IMR-90 (cell line): ENCODE measurements at regions not wholly inside any gene's neighbourhood (a gene's known extent, or its start where the extent isn't known, plus 50 kb on each side); places are given as distances from the start of the nearest gene placed in this dataset.

ENCODE experiments used
- ATAC-seq: fragments of 200-7000 bp; cut with Tn5 transposase; 2 replicates; pipeline ENCODE4 v1.9.1; 2020; ENCODE audit warnings: low read depth, mild to moderate bottlenecking, moderate library complexity
- BruUV-seq: library from RNA; stranded (reverse); fragments of 400-500 nt; replicated peaks from 2 replicates; lab custom pipeline; 2021; lab: Mats Ljungman, UMichigan
- CTCF ChIA-PET: fragments of 300-600 bp; formaldehyde crosslinking; extraction: SDS; loops from one replicate; lab custom pipeline; 2021; ENCODE audit warnings: antibody characterized with exemption; lab: Yijun Ruan, JAX
- POLR2A ChIA-PET: fragments of 300-600 bp; sonication (Branson Sonifier 250); formaldehyde crosslinking; loops from one replicate; lab custom pipeline; 2022; ENCODE audit warnings: antibody characterized with exemption; ENCODE audit not compliant: unreplicated experiment; lab: Charles Lee
- DNase-seq: peaks from one replicate; pipeline ENCODE4 v3.0.0; 2013
- H2AFZ ChIP-seq: replicated peaks from 2 replicates; pipeline ENCODE3; 2013; ENCODE audit warnings: low read length, mild to moderate bottlenecking; ENCODE audit not compliant: poor library complexity
- H2AK5ac ChIP-seq: 2 replicates; pipeline ENCODE4 v1.6.1; 2013; ENCODE audit warnings: low read depth, low read length, inconsistent platforms
- H2AK9ac ChIP-seq: replicated peaks from 2 replicates; pipeline ENCODE3; 2013; ENCODE audit warnings: mild to moderate bottlenecking, low read depth, low read length, moderate library complexity; ENCODE audit not compliant: poor library complexity
- H2BK120ac ChIP-seq: 2 replicates; pipeline ENCODE4 v1.6.1; 2013; ENCODE audit warnings: low read depth, low read length, inconsistent platforms
- H2BK15ac ChIP-seq: 3 replicates; pipeline ENCODE4 v1.6.1; 2013; ENCODE audit warnings: low read depth, low read length, inconsistent platforms
- H2BK20ac ChIP-seq: 2 replicates; pipeline ENCODE4 v1.6.1; 2013; ENCODE audit warnings: low read depth, mild to moderate bottlenecking, inconsistent platforms, low read length, moderate library complexity
- H2BK5ac ChIP-seq: 2 replicates; pipeline ENCODE4 v1.6.1; 2013; ENCODE audit warnings: mild to moderate bottlenecking, low read depth, low read length, inconsistent platforms; ENCODE audit not compliant: poor library complexity, severe bottlenecking
- H3K14ac ChIP-seq: replicated peaks from 2 replicates; pipeline ENCODE4 v1.6.1; 2013; ENCODE audit warnings: low read depth, low read length, inconsistent platforms
- H3K18ac ChIP-seq: 2 replicates; pipeline ENCODE4 v1.6.1; 2013; ENCODE audit warnings: low read depth, low read length, control low read depth
- H3K23ac ChIP-seq: 2 replicates; pipeline ENCODE4 v1.6.1; 2013; ENCODE audit warnings: low read depth, low read length, inconsistent platforms
- H3K27ac ChIP-seq: 2 replicates; pipeline ENCODE4 v1.5.1; 2013; ENCODE audit warnings: mild to moderate bottlenecking, control low read depth, low read length; ENCODE audit not compliant: insufficient read depth
- H3K27me3 ChIP-seq: 2 replicates; pipeline ENCODE4 v1.6.1; 2013; ENCODE audit warnings: low read length; ENCODE audit not compliant: control insufficient read depth, insufficient read depth
- H3K36me3 ChIP-seq: 2 replicates; pipeline ENCODE4 v1.6.1; 2013; ENCODE audit warnings: low read length, mixed read lengths; ENCODE audit not compliant: control insufficient read depth, insufficient read depth
- H3K4ac ChIP-seq: 2 replicates; pipeline ENCODE4 v1.6.1; 2013; ENCODE audit warnings: low read depth, low read length, inconsistent platforms
- H3K4me1 ChIP-seq: 2 replicates; pipeline ENCODE4 v1.6.1; 2013; ENCODE audit warnings: low read length, mixed read lengths; ENCODE audit not compliant: control insufficient read depth, insufficient read depth
- H3K4me2 ChIP-seq: 2 replicates; pipeline ENCODE4 v1.6.1; 2013; ENCODE audit warnings: low read depth, mild to moderate bottlenecking, control low read depth, low read length, moderate library complexity
- H3K4me3 ChIP-seq: 2 replicates; pipeline ENCODE4 v1.5.1; 2013; ENCODE audit warnings: low read depth, mild to moderate bottlenecking, control low read depth, low read length, moderate library complexity; ENCODE audit not compliant: insufficient read depth
- H3K56ac ChIP-seq: 2 replicates; pipeline ENCODE4 v1.6.1; 2013; ENCODE audit warnings: low read length, inconsistent platforms; ENCODE audit not compliant: insufficient read depth; ENCODE audit errors: extremely low read depth
- H3K79me1 ChIP-seq, 2 experiments: 2 replicates each; pipeline ENCODE4 v1.6.1; 2013; ENCODE audit warnings: low read length in 2 of 2, inconsistent platforms in 1 of 2, low read depth in 1 of 2
- H3K9ac ChIP-seq: 2 replicates; pipeline ENCODE4 v1.6.1; 2013; ENCODE audit warnings: low read depth, low read length, control low read depth
- H3K9me1 ChIP-seq: 2 replicates; pipeline ENCODE4 v1.6.1; 2013; ENCODE audit warnings: low read length, inconsistent platforms; ENCODE audit not compliant: insufficient read depth
- H3K9me3 ChIP-seq: 2 replicates; pipeline ENCODE4 v1.6.1; 2013; ENCODE audit warnings: low read length; ENCODE audit not compliant: control insufficient read depth, insufficient read depth
- H4K20me1 ChIP-seq: 2 replicates; pipeline ENCODE4 v1.6.1; 2013; ENCODE audit warnings: low read length, inconsistent platforms; ENCODE audit not compliant: insufficient read depth
- H4K5ac ChIP-seq: 2 replicates; pipeline ENCODE4 v1.6.1; 2013; ENCODE audit warnings: mild to moderate bottlenecking, low read depth, low read length, control low read depth
- H4K8ac ChIP-seq, 2 experiments: 2 replicates each; pipeline ENCODE4 v1.6.1; 2013; ENCODE audit warnings: low read depth in 2 of 2, low read length in 2 of 2, control low read depth in 1 of 2, inconsistent platforms in 1 of 2
- H4K91ac ChIP-seq: 2 replicates; pipeline ENCODE4 v1.6.1; 2013; ENCODE audit warnings: low read depth, low read length, inconsistent platforms; ENCODE audit not compliant: insufficient read depth
- BHLHE40 ChIP-seq: fragments of 150-350 bp; IDR thresholded peaks from 2 replicates; pipeline ENCODE4 v1.6.1; 2016; ENCODE audit warnings: mild to moderate bottlenecking, low read depth, low read length
- CEBPB ChIP-seq: IDR thresholded peaks from 2 replicates; pipeline ENCODE4 v1.6.1; 2012; ENCODE audit warnings: low read depth, low read length, improper control_type of control experiment
- CHD1 ChIP-seq: IDR thresholded peaks from 2 replicates; pipeline ENCODE4 v1.6.1; 2012; ENCODE audit warnings: low read depth, low read length, improper control_type of control experiment
- FOS ChIP-seq: fragments of 150-350 bp; IDR thresholded peaks from 2 replicates; pipeline ENCODE4 v1.6.1; 2016; ENCODE audit warnings: low read depth, low read length
- MAFK ChIP-seq: IDR thresholded peaks from 2 replicates; pipeline ENCODE4 v1.6.1; 2012; ENCODE audit warnings: low read depth, low read length, improper control_type of control experiment
- MAZ ChIP-seq: IDR thresholded peaks from 2 replicates; pipeline ENCODE4 v1.6.1; 2012; ENCODE audit warnings: low read depth, mild to moderate bottlenecking, low read length, improper control_type of control experiment, moderate library complexity, borderline replicate concordance
- MXI1 ChIP-seq: IDR thresholded peaks from 2 replicates; pipeline ENCODE4 v1.6.1; 2012; ENCODE audit warnings: low read depth, mild to moderate bottlenecking, low read length, moderate library complexity, borderline replicate concordance
- NFE2L2 ChIP-seq: fragments of 150-350 bp; IDR thresholded peaks from 2 replicates; pipeline ENCODE4 v1.6.1; 2016; ENCODE audit warnings: low read depth, mild to moderate bottlenecking, low read length
- POLR2A ChIP-seq: IDR thresholded peaks from 2 replicates; pipeline ENCODE4 v1.6.1; 2012; ENCODE audit warnings: mild to moderate bottlenecking, low read depth, low read length
- RAD21 ChIP-seq: IDR thresholded peaks from 2 replicates; pipeline ENCODE4 v1.6.1; 2012; ENCODE audit warnings: low read length, improper control_type of control experiment
- RCOR1 ChIP-seq: IDR thresholded peaks from 2 replicates; pipeline ENCODE4 v1.6.1; 2012; ENCODE audit warnings: mild to moderate bottlenecking, low read length, improper control_type of control experiment; ENCODE audit not compliant: insufficient replicate concordance
- RFX5 ChIP-seq: IDR thresholded peaks from 2 replicates; pipeline ENCODE4 v1.8.0; 2012; ENCODE audit warnings: low read depth, mild to moderate bottlenecking, low read length, moderate library complexity
- SMC3 ChIP-seq: fragments of 150-350 bp; IDR thresholded peaks from 2 replicates; pipeline ENCODE4 v1.6.1; 2016; ENCODE audit warnings: low read depth, mild to moderate bottlenecking, antibody characterized with exemption, low read length, moderate library complexity
- WGBS, 2 experiments: methylation state at CpG; one replicate each; pipeline versions ENCODE4 v1.1.5 to v1.1.7; 2013; ENCODE audit warnings: missing lambda C conversion rate in 2 of 2; ENCODE audit not compliant: insufficient read length in 1 of 2; ENCODE audit errors: extremely low coverage in 2 of 2; 5-methylcytosine and 5-hydroxymethylcytosine counted together
- dilution Hi-C: fragments of 300-500 bp; cut with HindIII; formaldehyde crosslinking; loops from one replicate; pipeline ENCODE4 v1.14.3; 2018; ENCODE audit warnings: low sequenced_read_pairs; ENCODE audit not compliant: unreplicated experiment
- in situ Hi-C: fragments of 300-500 bp; cut with MboI; formaldehyde crosslinking; loops from 3 replicates; pipeline ENCODE4 v1.14.3; 2019; ENCODE audit warnings: low sequenced_read_pairs, inconsistent platforms, mixed read lengths
- intact Hi-C: fragments of 100-400 bp; cut with micrococcal nuclease; formaldehyde crosslinking; loops from 2 replicates; pipeline ENCODE4 v1.10.0; 2022
- TF ChIP-seq, protein P1 (sequence below): fragments of 150-350 bp; IDR thresholded peaks from 2 replicates; pipeline ENCODE4 v1.6.1; 2016; ENCODE audit warnings: low read depth, mild to moderate bottlenecking, low read length, moderate library complexity, borderline replicate concordance
- TF ChIP-seq, protein P2 (sequence below): conservative IDR thresholded peaks from 2 replicates; pipeline ENCODE4 v1.5.1; 2012; ENCODE audit warnings: mild to moderate bottlenecking, low read depth, low read length, improper control_type of control experiment
- TF ChIP-seq, protein P3 (sequence below): fragments of 150-350 bp; IDR thresholded peaks from 2 replicates; pipeline ENCODE4 v1.6.1; 2017; ENCODE audit warnings: mild to moderate bottlenecking, antibody characterized with exemption, low read length, low read depth

DNA sequence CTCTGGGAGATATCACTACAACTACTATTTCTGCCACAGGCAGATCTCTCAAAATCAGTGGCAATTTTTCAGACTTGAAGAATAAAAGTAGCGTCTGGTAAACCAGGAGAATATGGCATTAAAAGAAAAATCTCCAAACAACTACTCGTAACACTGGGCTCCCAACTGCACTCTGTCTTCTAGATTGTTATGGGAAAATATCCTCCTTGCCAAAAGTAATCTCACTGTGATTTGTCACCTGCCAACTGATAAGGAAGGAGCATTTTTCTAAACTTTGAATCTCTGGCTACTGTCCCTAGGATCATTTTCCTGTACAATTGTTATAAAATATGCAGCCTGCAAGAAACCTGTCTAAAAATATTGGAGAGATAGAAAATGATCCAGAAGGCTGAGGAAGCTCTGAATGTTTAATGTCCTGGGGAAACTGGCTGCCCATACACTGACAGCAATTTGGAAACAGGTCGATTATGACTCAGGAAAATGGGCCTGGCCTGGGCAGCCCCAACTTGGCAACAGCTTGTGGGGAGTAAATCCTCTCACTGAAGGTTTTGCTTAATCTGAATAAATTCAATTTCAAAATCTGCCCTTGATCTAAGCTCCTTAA lies 90.5 kb upstream of the DBX1 start:
- H3K18ac ChIP-seq = no peak overlapping the region
- no peak overlapping the region for H3K14ac ChIP-seq
- H3K4me3 ChIP-seq = no peak overlapping the region
- no peaks in the 10 kb centered on the region for H3K4me1 ChIP-seq
- H2BK15ac ChIP-seq = no peak overlapping the region
- H3K79me1 ChIP-seq = no peaks in the 10 kb centered on the region
- H2BK5ac ChIP-seq = no peak overlapping the region
- H3K4ac ChIP-seq = no peak overlapping the region
- no peak overlapping the region for H3K4me2 ChIP-seq
- in situ Hi-C loops (no loop called here), intact Hi-C loops (no loop called here), dilution Hi-C loops (no loop called here)
- no peak overlapping the region for H4K91ac ChIP-seq
- no peak overlapping the region for H2AK9ac ChIP-seq
- DNase-seq (no peak), ATAC-seq (no peak)
- H3K23ac ChIP-seq = no peak overlapping the region
- no peaks in the 10 kb centered on the region for H3K36me3 ChIP-seq
- H4K20me1 ChIP-seq = no peaks in the 10 kb centered on the region
- H3K9me1 ChIP-seq = no peaks in the 10 kb centered on the region
- H3K56ac ChIP-seq = no peak overlapping the region
- no CpG with 5 or more reads among the region's 3 CpGs for WGBS, 2 experiments
- TF ChIP-seq POLR2A (no peak), BHLHE40 (no peak), MAFK (no peak), RAD21 (no peak), NFE2L2 (no peak), SMC3 (no peak), RFX5 (no peak), FOS (no peak), RCOR1 (no peak), CEBPB (no peak), MXI1 (no peak), CHD1 (no peak), MAZ (no peak)
- TF ChIP-seq, protein P1, sequence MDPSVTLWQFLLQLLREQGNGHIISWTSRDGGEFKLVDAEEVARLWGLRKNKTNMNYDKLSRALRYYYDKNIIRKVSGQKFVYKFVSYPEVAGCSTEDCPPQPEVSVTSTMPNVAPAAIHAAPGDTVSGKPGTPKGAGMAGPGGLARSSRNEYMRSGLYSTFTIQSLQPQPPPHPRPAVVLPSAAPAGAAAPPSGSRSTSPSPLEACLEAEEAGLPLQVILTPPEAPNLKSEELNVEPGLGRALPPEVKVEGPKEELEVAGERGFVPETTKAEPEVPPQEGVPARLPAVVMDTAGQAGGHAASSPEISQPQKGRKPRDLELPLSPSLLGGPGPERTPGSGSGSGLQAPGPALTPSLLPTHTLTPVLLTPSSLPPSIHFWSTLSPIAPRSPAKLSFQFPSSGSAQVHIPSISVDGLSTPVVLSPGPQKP = no peak
- TF ChIP-seq, protein P2, sequence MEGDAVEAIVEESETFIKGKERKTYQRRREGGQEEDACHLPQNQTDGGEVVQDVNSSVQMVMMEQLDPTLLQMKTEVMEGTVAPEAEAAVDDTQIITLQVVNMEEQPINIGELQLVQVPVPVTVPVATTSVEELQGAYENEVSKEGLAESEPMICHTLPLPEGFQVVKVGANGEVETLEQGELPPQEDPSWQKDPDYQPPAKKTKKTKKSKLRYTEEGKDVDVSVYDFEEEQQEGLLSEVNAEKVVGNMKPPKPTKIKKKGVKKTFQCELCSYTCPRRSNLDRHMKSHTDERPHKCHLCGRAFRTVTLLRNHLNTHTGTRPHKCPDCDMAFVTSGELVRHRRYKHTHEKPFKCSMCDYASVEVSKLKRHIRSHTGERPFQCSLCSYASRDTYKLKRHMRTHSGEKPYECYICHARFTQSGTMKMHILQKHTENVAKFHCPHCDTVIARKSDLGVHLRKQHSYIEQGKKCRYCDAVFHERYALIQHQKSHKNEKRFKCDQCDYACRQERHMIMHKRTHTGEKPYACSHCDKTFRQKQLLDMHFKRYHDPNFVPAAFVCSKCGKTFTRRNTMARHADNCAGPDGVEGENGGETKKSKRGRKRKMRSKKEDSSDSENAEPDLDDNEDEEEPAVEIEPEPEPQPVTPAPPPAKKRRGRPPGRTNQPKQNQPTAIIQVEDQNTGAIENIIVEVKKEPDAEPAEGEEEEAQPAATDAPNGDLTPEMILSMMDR = no peak
- TF ChIP-seq, protein P3, sequence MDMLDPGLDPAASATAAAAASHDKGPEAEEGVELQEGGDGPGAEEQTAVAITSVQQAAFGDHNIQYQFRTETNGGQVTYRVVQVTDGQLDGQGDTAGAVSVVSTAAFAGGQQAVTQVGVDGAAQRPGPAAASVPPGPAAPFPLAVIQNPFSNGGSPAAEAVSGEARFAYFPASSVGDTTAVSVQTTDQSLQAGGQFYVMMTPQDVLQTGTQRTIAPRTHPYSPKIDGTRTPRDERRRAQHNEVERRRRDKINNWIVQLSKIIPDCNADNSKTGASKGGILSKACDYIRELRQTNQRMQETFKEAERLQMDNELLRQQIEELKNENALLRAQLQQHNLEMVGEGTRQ = no peak
- no peak overlapping the region for H4K8ac ChIP-seq
- peaks cover 3% of the 10 kb centered on the region; the same call in 1 of the 2 replicates for H3K27me3 ChIP-seq
- H2AFZ ChIP-seq = no peak overlapping the region
- H2BK120ac ChIP-seq = no peak overlapping the region
- no peak overlapping the region for H3K27ac ChIP-seq
- no peak overlapping the region for H4K5ac ChIP-seq
- no peaks in the 10 kb centered on the region for H3K9me3 ChIP-seq
- ChIA-PET CTCF (interaction anchor here (0.6 kb wide), 1 partner anchor 82 kb away, joined by 3 read pairs; no protein-coding TSS in a partner anchor), POLR2A (no interaction called here)
- no peak overlapping the region for H3K9ac ChIP-seq
- no peak overlapping the region for H2BK20ac ChIP-seq
- no TSS peak for BruUV-seq
- no peak overlapping the region for H2AK5ac ChIP-seq
